Neural cell (in vitro differentiated cells): ENCODE measurements at regions not wholly inside any gene's neighbourhood (a gene's known extent, or its start where the extent isn't known, plus 50 kb on each side); places are given as distances from the start of the nearest gene placed in this dataset.

Experiments used
- EP300 ChIP-seq: fragments of 450-650 bp; conservative IDR thresholded peaks from 2 replicates; pipeline ENCODE4 v1.6.1; 2014; ENCODE audit warnings: antibody characterized with exemption, mild to moderate bottlenecking, moderate library complexity; ENCODE audit not compliant: poor library complexity, severe bottlenecking
- EZH2 ChIP-seq: fragments of 200-600, 300-800 bp; shearing (Covaris generic), sonication (generic); IDR thresholded peaks from 2 replicates; pipeline ENCODE4 v1.6.1; 2014; ENCODE audit warnings: antibody characterized with exemption, low read length, borderline replicate concordance, mild to moderate bottlenecking; ENCODE audit not compliant: insufficient read depth, poor library complexity, severe bottlenecking
- MXI1 ChIP-seq: fragments of 450-650 bp; conservative IDR thresholded peaks from 2 replicates; pipeline ENCODE4 v1.6.1; 2014; ENCODE audit warnings: antibody characterized with exemption, mild to moderate bottlenecking; ENCODE audit not compliant: poor library complexity, severe bottlenecking
- POLR2AphosphoS5 ChIP-seq: IDR thresholded peaks from 2 replicates; pipeline ENCODE4 v1.6.1; 2012
- RAD21 ChIP-seq: fragments of 450-650 bp; conservative IDR thresholded peaks from 2 replicates; pipeline ENCODE4 v1.6.1; 2014; ENCODE audit warnings: antibody characterized with exemption, mild to moderate bottlenecking, moderate library complexity
- REST ChIP-seq: IDR thresholded peaks from 2 replicates; pipeline ENCODE4 v1.6.1; 2012; ENCODE audit warnings: borderline replicate concordance
- SMC3 ChIP-seq: fragments of 450-650 bp; conservative IDR thresholded peaks from 2 replicates; pipeline ENCODE4 v1.6.1; 2014; ENCODE audit warnings: antibody characterized with exemption, mild to moderate bottlenecking, moderate library complexity; ENCODE audit not compliant: poor library complexity
- TAF1 ChIP-seq: IDR thresholded peaks from 2 replicates; pipeline ENCODE4 v1.6.1; 2012; ENCODE audit warnings: low read depth
- TF ChIP-seq, protein P1 (sequence below): fragments of 450-650 bp; IDR thresholded peaks from 2 replicates; pipeline ENCODE4 v1.5.1; 2014; ENCODE audit warnings: antibody characterized with exemption, mild to moderate bottlenecking, moderate library complexity; ENCODE audit not compliant: poor library complexity, severe bottlenecking

GRCh38 chr13:62473190-62473943 is 1057.7 kb upstream of the PCDH20 start:
- TF ChIP-seq, protein P1, sequence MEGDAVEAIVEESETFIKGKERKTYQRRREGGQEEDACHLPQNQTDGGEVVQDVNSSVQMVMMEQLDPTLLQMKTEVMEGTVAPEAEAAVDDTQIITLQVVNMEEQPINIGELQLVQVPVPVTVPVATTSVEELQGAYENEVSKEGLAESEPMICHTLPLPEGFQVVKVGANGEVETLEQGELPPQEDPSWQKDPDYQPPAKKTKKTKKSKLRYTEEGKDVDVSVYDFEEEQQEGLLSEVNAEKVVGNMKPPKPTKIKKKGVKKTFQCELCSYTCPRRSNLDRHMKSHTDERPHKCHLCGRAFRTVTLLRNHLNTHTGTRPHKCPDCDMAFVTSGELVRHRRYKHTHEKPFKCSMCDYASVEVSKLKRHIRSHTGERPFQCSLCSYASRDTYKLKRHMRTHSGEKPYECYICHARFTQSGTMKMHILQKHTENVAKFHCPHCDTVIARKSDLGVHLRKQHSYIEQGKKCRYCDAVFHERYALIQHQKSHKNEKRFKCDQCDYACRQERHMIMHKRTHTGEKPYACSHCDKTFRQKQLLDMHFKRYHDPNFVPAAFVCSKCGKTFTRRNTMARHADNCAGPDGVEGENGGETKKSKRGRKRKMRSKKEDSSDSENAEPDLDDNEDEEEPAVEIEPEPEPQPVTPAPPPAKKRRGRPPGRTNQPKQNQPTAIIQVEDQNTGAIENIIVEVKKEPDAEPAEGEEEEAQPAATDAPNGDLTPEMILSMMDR, result no peak
- no peak for TF ChIP-seq EZH2
- TF ChIP-seq EP300, result no peak
- no peak for TF ChIP-seq SMC3
- TF ChIP-seq TAF1, result no peak
- TF ChIP-seq MXI1, result no peak
- TF ChIP-seq REST, result no peak
- TF ChIP-seq POLR2AphosphoS5, result no peak
- no peak for TF ChIP-seq RAD21
